DND-41 (cell line): ENCODE measurements at regions not wholly inside any gene's neighbourhood (a gene's known extent, or its start where the extent isn't known, plus 50 kb on each side); places are given as distances from the start of the nearest gene placed in this dataset.

Source experiments
- CTCF ChIP-seq: IDR thresholded peaks from 2 replicates; pipeline ENCODE4 v1.5.1; 2012; ENCODE audit warnings: borderline replicate concordance, low read length, moderate library complexity, mild to moderate bottlenecking; ENCODE audit not compliant: poor library complexity, severe bottlenecking; ENCODE audit errors: extremely low read depth
- EZH2 ChIP-seq: IDR thresholded peaks from 3 replicates; pipeline ENCODE4 v1.6.1; 2012; ENCODE audit warnings: borderline replicate concordance, low read depth, mild to moderate bottlenecking, moderate library complexity, low read length, inconsistent platforms; ENCODE audit not compliant: severe bottlenecking

GRCh38 chr3:177282119-177282655, 84.9 kb upstream of the TBL1XR1 start:
- TF ChIP-seq CTCF (no peak), EZH2 (no peak)
